ENCODE measurements at regions not wholly inside any gene's neighbourhood (a gene's known extent, or its start where the extent isn't known, plus 50 kb on each side); places are given as distances from the start of the nearest gene placed in this dataset.
"Not testable (repeated sequence)": the region's sequence is repeated elsewhere in the genome, so short reads cannot be mapped to it uniquely, and the experiment has no call there.

DNA sequence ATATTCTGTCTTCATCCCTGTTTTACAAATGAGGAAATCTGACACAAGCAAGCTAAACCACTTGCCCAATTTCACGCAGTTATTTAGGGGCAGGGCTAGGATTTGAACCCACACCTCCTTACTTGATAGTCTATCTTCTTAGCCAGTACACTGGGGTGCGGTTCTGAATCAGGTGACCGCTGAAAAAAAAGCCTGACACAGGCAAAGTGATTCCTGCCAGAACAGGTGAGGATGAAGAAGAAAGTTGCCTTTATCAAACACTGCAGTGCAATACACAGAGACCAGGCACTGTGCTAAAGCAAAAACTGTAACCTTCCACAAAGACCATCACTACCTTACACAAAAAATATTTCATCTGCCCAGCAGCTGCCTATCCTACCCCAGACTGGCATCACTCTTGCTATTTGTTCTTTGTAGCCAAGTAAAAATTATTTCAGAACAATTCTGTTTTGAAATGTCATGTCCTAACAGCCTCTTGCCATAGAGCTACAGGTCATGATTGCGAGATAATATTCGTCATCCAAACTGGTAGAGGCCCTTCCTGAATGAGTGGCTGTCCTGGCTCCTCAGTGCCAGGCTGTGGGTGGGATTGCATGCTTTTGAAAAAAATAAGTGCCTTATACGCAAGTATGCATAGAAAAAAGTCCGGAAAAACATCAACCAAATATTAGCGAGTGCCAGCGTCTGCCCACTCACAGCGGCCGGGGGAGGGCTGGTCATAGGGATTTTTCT, 142.3 kb upstream of the TPM1 start:
- DNase-seq: no peak
- Mint-ChIP-seq H3K9me3 (no peaks in the 10 kb centered on the region), H3K27ac (no peak overlapping the region), H3K4me1 (ENCODE audit: low read depth) (no peaks in the 10 kb centered on the region), H3K27me3 (peaks cover 8% of the 10 kb centered on the region), H3K36me3 (no peaks in the 10 kb centered on the region), H3K4me3 (no peak overlapping the region)
- POLR2A ChIA-PET: no interaction called here
- CTCF ChIA-PET: no interaction called here
- intact Hi-C loops (cut with micrococcal nuclease): no loop called here

DNA sequence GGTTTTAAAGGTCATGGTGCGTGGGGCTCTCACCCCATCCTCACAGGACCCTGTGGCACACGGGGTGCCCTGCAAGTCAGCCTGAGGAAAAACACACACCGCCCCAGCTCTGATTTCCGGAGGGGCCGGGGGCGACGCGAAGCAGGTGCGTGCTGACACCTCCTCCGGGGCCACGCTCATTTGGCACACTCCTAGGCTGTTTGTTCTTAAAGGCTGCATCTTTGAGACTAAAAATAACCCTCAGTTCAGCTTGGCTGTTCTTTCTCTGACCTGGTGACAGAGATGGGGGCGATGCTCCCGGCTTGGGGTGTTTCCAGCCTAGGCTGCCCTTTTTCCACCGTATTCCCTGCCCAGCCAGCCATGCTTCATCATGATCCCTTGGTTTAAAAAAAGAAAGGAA, 141.5 kb upstream of the TPM1 start:
- intact Hi-C loops (cut with micrococcal nuclease): no loop called here
- ChIA-PET CTCF (no interaction called here), POLR2A (no interaction called here)
- Mint-ChIP-seq H3K4me1 (ENCODE audit: low read depth) (no peaks in the 10 kb centered on the region), H3K27me3 (peaks cover 8% of the 10 kb centered on the region), H3K4me3 (no peak overlapping the region), H3K27ac (no peak overlapping the region), H3K36me3 (no peaks in the 10 kb centered on the region), H3K9me3 (no peaks in the 10 kb centered on the region)
- no peak for DNase-seq

DNA sequence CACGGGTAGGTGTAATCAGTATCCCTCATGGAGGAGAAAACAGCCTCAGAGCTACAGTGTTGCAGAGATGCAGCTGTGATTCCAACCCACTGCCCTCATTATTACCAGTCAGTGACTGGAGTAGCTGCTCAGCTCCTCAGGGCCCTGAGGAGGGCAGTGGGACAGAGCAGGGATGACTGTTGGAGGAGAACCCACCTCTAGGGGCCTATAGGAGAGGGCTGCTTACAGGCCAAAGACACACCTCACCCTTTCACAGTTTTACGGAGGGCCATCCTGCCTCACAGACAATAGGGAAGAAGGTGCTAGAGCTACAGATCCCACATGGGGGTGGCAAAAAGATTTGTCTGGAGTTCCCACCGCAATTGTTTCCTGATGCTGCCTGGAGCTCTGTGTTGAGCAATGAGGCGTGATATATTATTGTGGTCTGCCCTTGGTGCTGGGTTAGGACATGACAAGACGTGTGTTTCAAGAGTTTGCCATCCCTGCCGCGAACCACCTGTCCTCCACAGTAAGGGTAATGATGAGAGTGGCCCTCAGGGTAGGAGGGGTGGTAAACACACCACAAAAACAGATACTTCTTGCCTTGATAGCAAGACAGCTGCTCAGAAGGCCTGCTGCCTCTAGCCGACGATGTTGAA, 140.5 kb upstream of the TPM1 start:
- Mint-ChIP-seq H3K27ac (no peak overlapping the region), H3K27me3 (peaks cover 8% of the 10 kb centered on the region)
- intact Hi-C loops (cut with micrococcal nuclease): no loop called here

DNA sequence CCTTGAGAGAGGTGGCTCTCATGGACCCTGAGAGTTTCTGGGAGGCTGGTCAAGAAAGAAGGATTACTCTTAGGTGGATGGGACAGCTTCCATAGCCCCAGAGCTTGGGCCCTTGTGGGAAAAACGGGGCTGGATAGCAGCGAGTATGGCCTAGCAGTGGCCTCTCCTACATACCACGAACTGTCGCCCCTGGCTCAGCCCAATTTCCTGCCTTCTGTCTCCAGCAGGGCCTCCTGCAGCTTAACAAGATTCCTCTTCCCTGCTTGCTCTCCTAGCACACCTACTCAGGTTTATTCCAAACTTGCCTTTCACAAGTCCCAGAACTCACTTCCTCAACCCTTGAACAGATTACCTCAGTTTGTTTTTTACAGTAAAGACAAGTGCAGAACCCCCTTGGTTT, 139.7 kb upstream of the TPM1 start:
- intact Hi-C loops (cut with micrococcal nuclease): no loop called here
- DNase-seq: no peak
- no peak overlapping the region for H3K4me3 Mint-ChIP-seq
- no peak overlapping the region for H3K27ac Mint-ChIP-seq
- ChIA-PET CTCF (no interaction called here), POLR2A (no interaction called here)
- H3K27me3 Mint-ChIP-seq: peaks cover 3% of the 10 kb centered on the region
- H3K36me3 Mint-ChIP-seq: no peaks in the 10 kb centered on the region
- no peaks in the 10 kb centered on the region for H3K9me3 Mint-ChIP-seq
- H3K4me1 Mint-ChIP-seq (ENCODE audit: low read depth): no peaks in the 10 kb centered on the region

More for the DNA sequence above, 140.5 kb upstream of the TPM1 start:
- no peaks in the 10 kb centered on the region for H3K36me3 Mint-ChIP-seq
- H3K9me3 Mint-ChIP-seq: no peaks in the 10 kb centered on the region
- H3K4me3 Mint-ChIP-seq: no peak overlapping the region
- CTCF ChIA-PET: no interaction called here
- no peak for DNase-seq
- POLR2A ChIA-PET: no interaction called here
- H3K4me1 Mint-ChIP-seq (ENCODE audit: low read depth): no peaks in the 10 kb centered on the region

DNA sequence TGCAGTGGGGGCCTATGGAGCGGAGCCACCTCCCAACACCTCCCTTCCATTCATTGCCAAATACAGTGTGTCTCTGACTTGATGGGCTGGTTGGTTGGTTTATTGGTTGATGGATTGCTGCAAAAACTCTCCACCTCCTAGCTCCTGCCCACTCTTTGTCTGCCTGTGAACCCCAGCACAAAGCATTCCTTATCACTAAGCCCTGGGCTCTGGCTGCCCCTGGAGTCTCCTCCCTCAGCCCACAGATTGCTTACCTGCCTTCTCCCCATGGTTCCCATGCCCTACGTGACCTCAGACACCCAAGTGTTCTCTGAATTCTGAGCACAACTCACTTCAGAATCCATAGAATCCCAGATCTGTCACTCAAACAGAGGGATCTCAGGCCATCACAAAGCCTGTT, 139.1 kb upstream of the TPM1 start:
- no peaks in the 10 kb centered on the region for H3K27me3 Mint-ChIP-seq
- no peak overlapping the region for H3K27ac Mint-ChIP-seq
- intact Hi-C loops (cut with micrococcal nuclease): no loop called here
- no peaks in the 10 kb centered on the region for H3K4me1 Mint-ChIP-seq (ENCODE audit: low read depth)
- ChIA-PET CTCF (no interaction called here), POLR2A (no interaction called here)
- H3K9me3 Mint-ChIP-seq: no peaks in the 10 kb centered on the region
- H3K4me3 Mint-ChIP-seq: no peak overlapping the region
- H3K36me3 Mint-ChIP-seq: no peaks in the 10 kb centered on the region
- DNase-seq: no peak

DNA sequence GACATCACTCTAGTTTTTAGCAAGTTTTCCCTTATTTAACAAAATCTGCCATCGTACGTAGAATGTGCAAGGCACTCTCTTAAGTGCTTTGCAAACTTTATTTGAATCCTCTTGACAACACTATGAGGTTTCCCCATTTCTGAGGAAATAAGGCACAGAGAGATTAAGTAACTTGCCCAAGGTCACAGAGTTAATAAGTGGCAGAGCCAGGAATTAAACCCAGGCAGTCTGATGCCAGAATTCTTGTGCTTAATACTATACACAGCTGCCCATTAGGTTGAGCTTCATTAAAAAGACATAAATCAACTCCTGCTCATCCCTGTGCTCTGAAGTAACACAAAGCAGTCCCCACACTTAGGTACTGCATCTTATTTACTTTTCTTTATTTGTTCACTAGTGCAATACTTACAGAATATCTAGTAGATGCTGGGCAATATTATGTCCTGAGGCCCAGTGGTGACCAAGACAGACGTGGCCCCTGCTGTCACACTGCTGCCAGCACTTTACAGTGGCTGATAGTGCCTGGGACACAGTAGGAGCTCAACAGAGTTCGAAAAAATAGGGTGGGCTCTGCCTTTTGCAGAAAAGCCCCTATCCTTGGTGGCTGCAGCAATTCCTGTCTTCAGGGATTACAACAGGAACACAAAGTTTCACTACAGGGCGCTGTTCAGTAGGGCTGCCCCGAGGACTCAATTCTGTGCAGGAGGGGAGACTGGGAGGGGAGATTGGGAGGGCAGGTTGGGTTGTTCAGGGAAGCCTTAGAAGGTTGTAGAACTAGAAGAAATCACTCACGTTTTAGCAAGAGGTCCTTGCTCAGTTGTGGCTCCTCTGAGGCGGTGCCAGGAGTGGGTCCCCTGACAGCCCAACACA, 138.3 kb upstream of the TPM1 start:
- no peaks in the 10 kb centered on the region for H3K4me1 Mint-ChIP-seq (ENCODE audit: low read depth)
- H3K27me3 Mint-ChIP-seq: no peaks in the 10 kb centered on the region
- ChIA-PET CTCF (no interaction called here), POLR2A (no interaction called here)
- no peak for DNase-seq
- no peaks in the 10 kb centered on the region for H3K9me3 Mint-ChIP-seq
- no peaks in the 10 kb centered on the region for H3K36me3 Mint-ChIP-seq
- intact Hi-C loops (cut with micrococcal nuclease): no loop called here
- H3K4me3 Mint-ChIP-seq: no peak overlapping the region
- no peak overlapping the region for H3K27ac Mint-ChIP-seq

DNA sequence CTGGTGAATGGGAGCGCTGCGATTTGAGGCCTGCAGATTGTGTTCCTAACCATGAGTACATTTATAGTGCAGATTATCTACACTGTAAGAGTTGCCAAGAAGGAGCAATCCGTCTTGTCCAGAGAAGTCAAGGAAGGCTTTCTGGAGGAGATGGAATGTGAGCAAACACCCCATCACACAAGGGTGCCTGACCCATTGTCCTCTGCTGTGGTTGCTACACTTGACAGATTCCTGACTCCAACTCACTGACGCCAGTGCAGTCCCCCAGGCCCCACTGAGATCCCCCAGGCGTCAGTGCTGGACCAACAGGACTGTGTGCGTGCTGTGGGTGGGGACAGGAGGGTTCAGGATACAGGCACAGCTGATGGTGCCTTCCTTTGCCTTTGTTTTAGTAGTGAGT, 135.9 kb upstream of the TPM1 start:
- no peaks in the 10 kb centered on the region for H3K27me3 Mint-ChIP-seq
- intact Hi-C loops (cut with micrococcal nuclease): no loop called here
- H3K4me1 Mint-ChIP-seq (ENCODE audit: low read depth): no peaks in the 10 kb centered on the region
- H3K4me3 Mint-ChIP-seq: no peak overlapping the region
- H3K27ac Mint-ChIP-seq: no peak overlapping the region
- CTCF ChIA-PET: no interaction called here
- POLR2A ChIA-PET: no interaction called here
- no peaks in the 10 kb centered on the region for H3K9me3 Mint-ChIP-seq
- no peaks in the 10 kb centered on the region for H3K36me3 Mint-ChIP-seq
- no peak for DNase-seq

DNA sequence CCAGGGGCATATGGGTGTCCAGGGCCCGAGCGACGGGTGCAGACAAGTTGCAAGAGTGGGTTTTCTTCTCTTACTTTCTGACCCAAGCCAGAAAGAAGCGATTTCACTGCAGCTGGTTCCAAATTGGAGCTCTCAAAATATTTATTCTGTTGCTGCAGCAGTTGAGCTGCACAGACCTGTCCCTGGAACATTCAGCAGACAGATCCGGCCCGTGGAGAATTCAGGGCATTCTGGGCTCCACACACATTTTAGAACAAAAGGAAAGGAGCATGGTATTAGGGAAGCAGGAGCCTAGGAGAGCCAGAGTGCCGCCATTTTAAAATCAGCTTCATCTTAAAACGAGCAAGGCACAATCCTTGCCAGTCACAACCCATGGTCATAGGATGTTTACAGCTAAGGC, 135.3 kb upstream of the TPM1 start:
- POLR2A ChIA-PET: no interaction called here
- no peak for DNase-seq
- CTCF ChIA-PET: interaction anchor here (1.7 kb wide), 1 partner anchor 187 kb away, joined by 4 read pairs; no protein-coding TSS in a partner anchor
- Mint-ChIP-seq H3K27ac (no peak overlapping the region), H3K4me1 (ENCODE audit: low read depth) (no peaks in the 10 kb centered on the region), H3K36me3 (no peaks in the 10 kb centered on the region), H3K27me3 (no peaks in the 10 kb centered on the region), H3K4me3 (no peak overlapping the region), H3K9me3 (no peaks in the 10 kb centered on the region)
- intact Hi-C loops (cut with micrococcal nuclease): no loop called here

DNA sequence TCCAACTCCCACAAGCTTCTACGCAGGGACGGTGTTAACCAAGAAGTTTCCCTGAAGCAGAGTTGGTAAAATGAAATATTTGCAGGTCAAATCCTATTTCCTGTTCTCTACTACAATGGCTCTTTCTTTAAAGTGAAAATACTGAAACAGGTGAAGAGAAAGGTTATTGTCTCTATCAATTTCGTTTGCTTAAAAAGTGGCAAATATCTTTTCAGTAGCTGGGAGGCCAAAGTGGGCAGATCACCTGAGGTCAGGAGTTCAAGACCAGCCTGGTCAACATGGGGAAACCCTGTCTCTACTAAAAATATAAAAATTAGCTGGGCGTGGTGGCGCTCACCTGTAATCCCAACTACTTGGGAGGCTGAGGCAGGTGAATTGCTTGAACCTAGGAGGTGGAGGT, 134.2 kb upstream of the TPM1 start:
- H3K27ac Mint-ChIP-seq; H3K36me3 Mint-ChIP-seq; DNase-seq; H3K4me1 Mint-ChIP-seq (ENCODE audit: low read depth); POLR2A ChIA-PET; H3K4me3 Mint-ChIP-seq; H3K27me3 Mint-ChIP-seq; H3K9me3 Mint-ChIP-seq; intact Hi-C loops (cut with micrococcal nuclease): not testable (repeated sequence)
- CTCF ChIA-PET: interaction anchor here (1.7 kb wide), 1 partner anchor 186 kb away, joined by 4 read pairs; no protein-coding TSS in a partner anchor

DNA sequence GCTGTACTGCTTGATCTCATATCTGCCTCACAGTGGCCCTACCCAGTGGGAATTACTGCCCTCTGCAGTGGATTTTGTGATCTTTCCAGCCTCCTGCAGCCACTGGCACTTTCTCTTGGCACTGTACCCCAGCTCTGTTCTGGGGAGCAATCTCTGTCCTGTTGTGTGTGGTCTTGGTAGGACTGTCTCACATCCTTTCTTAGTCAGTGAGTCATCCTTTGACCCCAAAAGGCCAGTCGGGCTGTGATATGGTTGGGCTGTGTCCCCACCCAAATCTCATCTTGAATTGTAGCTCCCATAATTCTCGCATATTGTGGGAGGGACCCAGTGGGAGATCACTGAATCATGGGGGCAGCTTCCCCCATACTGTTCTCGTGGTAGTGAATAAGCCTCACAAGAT, 133.3 kb upstream of the TPM1 start:
- H3K27me3 Mint-ChIP-seq: no peaks in the 10 kb centered on the region
- POLR2A ChIA-PET: no interaction called here
- H3K4me1 Mint-ChIP-seq (ENCODE audit: low read depth): no peaks in the 10 kb centered on the region
- H3K27ac Mint-ChIP-seq: no peak overlapping the region
- no peaks in the 10 kb centered on the region for H3K9me3 Mint-ChIP-seq
- CTCF ChIA-PET: no interaction called here
- no peaks in the 10 kb centered on the region for H3K36me3 Mint-ChIP-seq
- intact Hi-C loops (cut with micrococcal nuclease): no loop called here
- no peak overlapping the region for H3K4me3 Mint-ChIP-seq
- DNase-seq: no peak

DNA sequence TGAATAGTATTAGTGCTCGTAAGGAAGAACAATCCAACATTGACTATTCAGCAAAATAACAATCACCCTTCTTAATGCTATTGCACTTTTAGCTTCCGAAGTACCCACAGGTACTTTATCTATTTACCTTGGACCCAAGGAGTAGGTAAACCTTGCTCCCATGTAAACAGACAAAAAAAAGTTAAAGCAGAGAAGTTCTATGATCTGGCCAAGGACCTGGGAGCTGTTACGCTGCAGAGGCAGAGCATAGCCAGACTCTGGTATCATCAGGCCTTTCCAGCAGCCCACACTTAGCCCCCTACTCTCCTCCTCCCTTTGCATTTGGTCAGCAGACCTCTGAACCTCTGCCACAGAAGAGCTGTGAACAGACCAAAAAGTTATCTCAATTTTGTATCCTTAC, 130.3 kb upstream of the TPM1 start:
- Mint-ChIP-seq H3K4me1 (ENCODE audit: low read depth) (no peaks in the 10 kb centered on the region), H3K36me3 (no peaks in the 10 kb centered on the region), H3K27me3 (peaks cover 7% of the 10 kb centered on the region), H3K27ac (no peak overlapping the region), H3K9me3 (no peaks in the 10 kb centered on the region), H3K4me3 (no peak overlapping the region)
- ChIA-PET POLR2A (no interaction called here), CTCF (no interaction called here)
- intact Hi-C loops (cut with micrococcal nuclease): no loop called here
- DNase-seq: no peak

DNA sequence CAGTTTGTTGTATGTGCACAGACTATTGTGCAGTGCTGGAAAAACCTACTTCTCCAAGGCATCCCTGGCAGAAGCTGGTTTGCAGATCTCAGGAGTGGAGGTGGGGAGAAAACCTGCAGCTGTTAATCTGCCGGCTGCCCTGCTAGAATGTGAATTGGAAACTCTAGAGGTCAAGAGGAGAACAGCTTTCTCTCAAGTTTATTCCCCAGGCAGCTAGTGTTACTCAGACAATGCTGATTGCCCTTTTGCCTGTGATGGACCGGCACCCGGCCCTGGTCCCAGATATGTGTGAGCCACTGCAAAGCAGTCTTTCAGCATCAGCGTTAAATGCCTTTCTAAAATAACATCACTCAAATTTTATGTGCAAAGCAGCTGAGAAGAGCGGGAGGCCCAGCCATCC, 129.7 kb upstream of the TPM1 start:
- peaks cover 7% of the 10 kb centered on the region for H3K27me3 Mint-ChIP-seq
- DNase-seq: no peak
- no peaks in the 10 kb centered on the region for H3K4me1 Mint-ChIP-seq (ENCODE audit: low read depth)
- no peak overlapping the region for H3K27ac Mint-ChIP-seq
- H3K9me3 Mint-ChIP-seq: no peaks in the 10 kb centered on the region
- H3K4me3 Mint-ChIP-seq: no peak overlapping the region
- H3K36me3 Mint-ChIP-seq: no peaks in the 10 kb centered on the region
- ChIA-PET POLR2A (no interaction called here), CTCF (no interaction called here)
- intact Hi-C loops (cut with micrococcal nuclease): no loop called here

DNA sequence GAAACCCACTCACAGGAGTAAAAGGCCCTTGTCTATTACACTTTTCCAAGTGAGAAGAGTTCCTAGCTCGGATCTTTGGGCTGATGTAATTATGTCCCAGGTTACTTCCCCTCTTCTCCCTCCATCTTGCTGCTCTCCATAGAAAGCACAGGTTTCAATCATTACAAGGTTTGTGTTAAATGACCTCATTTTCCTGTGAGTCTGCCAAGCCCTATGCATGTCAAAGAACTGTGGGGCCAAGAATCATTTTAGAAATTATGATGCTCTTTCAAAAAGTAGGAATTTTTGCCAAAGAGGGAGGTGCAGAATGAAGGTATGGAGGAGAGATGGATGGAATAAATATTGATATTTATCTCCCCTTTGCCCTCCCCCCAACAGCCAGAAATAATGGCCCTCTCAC, 129.3 kb upstream of the TPM1 start:
- no peak overlapping the region for H3K4me3 Mint-ChIP-seq
- intact Hi-C loops (cut with micrococcal nuclease): no loop called here
- ChIA-PET POLR2A (no interaction called here), CTCF (no interaction called here)
- H3K4me1 Mint-ChIP-seq (ENCODE audit: low read depth): no peaks in the 10 kb centered on the region
- DNase-seq: no peak
- H3K36me3 Mint-ChIP-seq: no peaks in the 10 kb centered on the region
- no peaks in the 10 kb centered on the region for H3K9me3 Mint-ChIP-seq
- peaks cover 7% of the 10 kb centered on the region for H3K27me3 Mint-ChIP-seq
- H3K27ac Mint-ChIP-seq: no peak overlapping the region

Data from activated CD4-positive, alpha-beta memory T cell treated with anti-CD3 and anti-CD28 coated beads for 36 hours (primary cell).